H1 (cell line): ENCODE measurements at regions not wholly inside any gene's neighbourhood (a gene's known extent, or its start where the extent isn't known, plus 50 kb on each side); places are given as distances from the start of the nearest gene placed in this dataset.

Source experiments
- CTCF ChIA-PET: fragments of 300-600 bp; sonication (Branson Sonifier 250); formaldehyde crosslinking; loops from one replicate; lab custom pipeline; 2021; ENCODE audit not compliant: partially characterized antibody; lab: Charles Lee
- POLR2A ChIA-PET: fragments of 300-600 bp; sonication (Branson Sonifier 250); formaldehyde crosslinking; loops from one replicate; lab custom pipeline; 2021; ENCODE audit warnings: inconsistent platforms; ENCODE audit not compliant: partially characterized antibody; lab: Charles Lee
- DNase-seq, 2 experiments: peaks; one replicate each; pipeline versions ENCODE4 v3.0.0 to v3.0.0-alpha.2; 2010 to 2022; ENCODE audit warnings: low spot score in 2 of 2, low read depth in 1 of 2, mixed read lengths in 1 of 2
- FAIRE-seq: peaks from 2 replicates; lab custom pipeline; 2011; peaks lifted over from hg19 to GRCh38; lab: Jason Lieb, UNC
- H2AFZ ChIP-seq: 2 replicates; pipeline ENCODE4 v1.8.1; 2012; ENCODE audit warnings: low read length, inconsistent platforms
- H2AK5ac ChIP-seq: 2 replicates; pipeline ENCODE4 v1.6.1; 2013; ENCODE audit warnings: low read depth, low read length
- H2BK120ac ChIP-seq: replicated peaks from 2 replicates; pipeline ENCODE3; 2013; ENCODE audit warnings: low read depth, low read length, inconsistent platforms
- H2BK12ac ChIP-seq: 2 replicates; pipeline ENCODE4 v1.6.1; 2013; ENCODE audit warnings: low read depth, low read length
- H2BK15ac ChIP-seq: 2 replicates; pipeline ENCODE4 v1.6.1; 2013; ENCODE audit warnings: low read length
- H2BK20ac ChIP-seq: 2 replicates; pipeline ENCODE4 v1.6.1; 2013; ENCODE audit warnings: low read length
- H2BK5ac ChIP-seq: 2 replicates; pipeline ENCODE4 v1.6.1; 2013; ENCODE audit warnings: low read depth, low read length
- H3K14ac ChIP-seq: 2 replicates; pipeline ENCODE4 v1.6.1; 2013; ENCODE audit warnings: inconsistent platforms; ENCODE audit not compliant: insufficient read length
- H3K18ac ChIP-seq: 2 replicates; pipeline ENCODE4 v1.6.1; 2013; ENCODE audit warnings: low read length; ENCODE audit errors: extremely low read depth
- H3K23ac ChIP-seq: 2 replicates; pipeline ENCODE4 v1.6.1; 2013; ENCODE audit warnings: inconsistent platforms; ENCODE audit not compliant: insufficient read length
- H3K23me2 ChIP-seq: 2 replicates; pipeline ENCODE4 v1.6.1; 2013; ENCODE audit warnings: low read depth, low read length
- H3K27ac ChIP-seq: 2 replicates; pipeline ENCODE4 v1.6.1; 2011; ENCODE audit warnings: low read depth, low read length, inconsistent platforms
- H3K27me3 ChIP-seq, 4 experiments: replicated peaks in 1 of 4; 1 replicate in 1 of 4; 2 replicates in 3 of 4; pipeline versions ENCODE4 v1.6.1 to v1.8.1; 2011 to 2013; ENCODE audit warnings: low read length in 3 of 4, mild to moderate bottlenecking in 3 of 4, inconsistent platforms in 2 of 4, mixed read lengths in 2 of 4, moderate library complexity in 1 of 4; ENCODE audit not compliant: control insufficient read depth in 3 of 4, insufficient read depth in 3 of 4; ENCODE audit errors: extremely low read depth in 1 of 4
- H3K36me3 ChIP-seq, 4 experiments: 2 replicates each; pipeline versions ENCODE4 v1.6.1 to v1.8.1; 2011 to 2013; ENCODE audit warnings: mild to moderate bottlenecking in 4 of 4, low read length in 3 of 4, moderate library complexity in 2 of 4, control low read depth in 1 of 4, inconsistent platforms in 1 of 4; ENCODE audit not compliant: insufficient read depth in 4 of 4, control insufficient read depth in 2 of 4
- H3K4ac ChIP-seq: replicated peaks from 2 replicates; pipeline ENCODE3; 2013; ENCODE audit warnings: low read length, low read depth, mixed read lengths, inconsistent platforms; ENCODE audit not compliant: insufficient read length
- H3K4me1 ChIP-seq, 4 experiments: replicated peaks in 1 of 4; 1 replicate in 1 of 4; 2 replicates in 3 of 4; pipeline versions ENCODE4 v1.6.1 to v1.8.1; 2011 to 2013; ENCODE audit warnings: low read length in 3 of 4, inconsistent platforms in 2 of 4, mixed read lengths in 1 of 4; ENCODE audit not compliant: insufficient read depth in 4 of 4, control insufficient read depth in 3 of 4
- H3K4me2 ChIP-seq, 2 experiments: 2 replicates each; pipeline versions ENCODE4 v1.6.1 to v1.8.1; 2011 to 2013; ENCODE audit warnings: low read depth in 2 of 2, low read length in 2 of 2, control low read depth in 1 of 2, inconsistent platforms in 1 of 2, mild to moderate bottlenecking in 1 of 2; ENCODE audit not compliant: insufficient read depth in 1 of 2
- H3K4me3 ChIP-seq, 4 experiments: fragments of 200-600, 300-600 bp in 1 of 4; sonication (generic), shearing (Covaris generic), sonication (Bioruptor Twin) in 1 of 4; 2 replicates each; pipeline versions ENCODE4 v1.5.1 to v1.8.1; 2011 to 2016; ENCODE audit warnings: low read length in 4 of 4, low read depth in 3 of 4, control low read depth in 2 of 4, inconsistent platforms in 2 of 4, mild to moderate bottlenecking in 2 of 4, mixed read lengths in 1 of 4, moderate library complexity in 1 of 4; ENCODE audit not compliant: insufficient read depth in 2 of 4; ENCODE audit errors: extremely low read depth in 1 of 4
- H3K56ac ChIP-seq: replicated peaks from 2 replicates; pipeline ENCODE3; 2013; ENCODE audit warnings: low read depth, mild to moderate bottlenecking, mixed read lengths, low read length, inconsistent platforms; ENCODE audit not compliant: insufficient read length
- H3K79me1 ChIP-seq: 2 replicates; pipeline ENCODE4 v1.6.1; 2013; ENCODE audit warnings: low read depth, low read length, control low read depth
- H3K79me2 ChIP-seq, 2 experiments: 2 replicates each; pipeline versions ENCODE4 v1.6.1 to v1.8.1; 2012 to 2013; ENCODE audit warnings: low read length in 2 of 2, mild to moderate bottlenecking in 2 of 2, inconsistent platforms in 1 of 2; ENCODE audit not compliant: insufficient read depth in 2 of 2, control insufficient read depth in 1 of 2
- H3K9ac ChIP-seq, 4 experiments: replicated peaks in 1 of 4; 1 replicate in 1 of 4; 2 replicates in 3 of 4; pipeline versions ENCODE4 v1.6.1 to v1.8.1; 2011 to 2013; ENCODE audit warnings: low read depth in 3 of 4, low read length in 3 of 4, control low read depth in 2 of 4, mild to moderate bottlenecking in 2 of 4, moderate library complexity in 2 of 4, inconsistent platforms in 1 of 4; ENCODE audit errors: extremely low read depth in 1 of 4
- H3K9me3 ChIP-seq, 2 experiments: 2 replicates each; pipeline versions ENCODE4 v1.6.1 to v1.8.1; 2012 to 2013; ENCODE audit warnings: mild to moderate bottlenecking in 2 of 2, moderate library complexity in 2 of 2, control low read depth in 1 of 2, inconsistent platforms in 1 of 2, low read depth in 1 of 2, low read length in 1 of 2, mixed read lengths in 1 of 2; ENCODE audit not compliant: insufficient read depth in 2 of 2
- H4K20me1 ChIP-seq, 2 experiments: replicated peaks in 1 of 2; 2 replicates each; pipeline versions ENCODE3 to v1.8.1; 2011 to 2013; ENCODE audit warnings: inconsistent platforms in 2 of 2, low read length in 2 of 2, mild to moderate bottlenecking in 1 of 2; ENCODE audit not compliant: insufficient read depth in 2 of 2, control insufficient read depth in 1 of 2
- H4K5ac ChIP-seq: 2 replicates; pipeline ENCODE4 v1.6.1; 2013; ENCODE audit warnings: low read length, low read depth, mixed read lengths, inconsistent platforms; ENCODE audit not compliant: insufficient read length
- H4K8ac ChIP-seq: 2 replicates; pipeline ENCODE4 v1.8.0; 2013; ENCODE audit warnings: mild to moderate bottlenecking, moderate library complexity, low read length, inconsistent platforms; ENCODE audit not compliant: insufficient read depth; ENCODE audit errors: extremely low read depth
- H4K91ac ChIP-seq: replicated peaks from 2 replicates; pipeline ENCODE3; 2013; ENCODE audit warnings: low read length, mixed read lengths, inconsistent platforms; ENCODE audit not compliant: insufficient read length
- CTBP2 ChIP-seq: IDR thresholded peaks from 2 replicates; pipeline ENCODE4 v1.7.0; 2011; ENCODE audit warnings: borderline replicate concordance, mild to moderate bottlenecking, moderate library complexity, mixed read lengths, low read length; ENCODE audit not compliant: insufficient read depth, insufficient read length
- GTF2F1 ChIP-seq: IDR thresholded peaks from 2 replicates; pipeline ENCODE4 v1.6.1; 2012; ENCODE audit warnings: low read depth, low read length, improper control_type of control experiment, borderline replicate concordance
- KDM1A ChIP-seq: fragments of 200-600, 300-600 bp; sonication (generic); IDR thresholded peaks from 2 replicates; pipeline ENCODE4 v1.7.1; 2016; ENCODE audit warnings: mild to moderate bottlenecking, low read length, borderline replicate concordance
- KDM5A ChIP-seq: fragments of 200-600 bp; IDR thresholded peaks from 2 replicates; pipeline ENCODE4 v1.7.1; 2012; ENCODE audit warnings: mild to moderate bottlenecking, low read length, inconsistent platforms, mixed read lengths
- POU5F1 ChIP-seq: IDR thresholded peaks from 2 replicates; pipeline ENCODE4 v1.6.1; 2011; ENCODE audit warnings: low read depth, mild to moderate bottlenecking, low read length, moderate library complexity
- RBBP5 ChIP-seq: IDR thresholded peaks from 2 replicates; pipeline ENCODE4 v1.7.1; 2012; ENCODE audit warnings: low read depth, mild to moderate bottlenecking, inconsistent platforms, low read length, moderate library complexity, borderline replicate concordance
- RNF2 ChIP-seq: fragments of 200-900, 300-1000 bp; sonication (generic); IDR thresholded peaks from 2 replicates; pipeline ENCODE4 v1.7.1; 2016; ENCODE audit warnings: borderline replicate concordance, low read depth, mild to moderate bottlenecking, antibody characterized with exemption, low read length; ENCODE audit not compliant: poor library complexity, severe bottlenecking; ENCODE audit errors: missing control alignments
- SIRT6 ChIP-seq: IDR thresholded peaks from one replicate; pipeline ENCODE4 v1.7.1; 2012; ENCODE audit warnings: low read length, inconsistent platforms
- SP2 ChIP-seq: IDR thresholded peaks from 2 replicates; pipeline ENCODE4 v1.6.1; 2012; ENCODE audit warnings: mild to moderate bottlenecking, low read length, inconsistent platforms
- TAF1 ChIP-seq: IDR thresholded peaks from 2 replicates; pipeline ENCODE4 v1.6.1; 2011; ENCODE audit warnings: mild to moderate bottlenecking, low read depth, low read length
- TAF7 ChIP-seq: optimal IDR thresholded peaks from 2 replicates; pipeline ENCODE3; 2011; ENCODE audit warnings: low read depth, mild to moderate bottlenecking, inconsistent platforms, low read length, moderate library complexity, borderline replicate concordance
- TCF12 ChIP-seq: IDR thresholded peaks from 2 replicates; pipeline ENCODE4 v1.6.1; 2011; ENCODE audit warnings: low read depth, mild to moderate bottlenecking, low read length
- TEAD4 ChIP-seq: IDR thresholded peaks from 2 replicates; pipeline ENCODE4 v1.6.1; 2012; ENCODE audit warnings: low read depth, low read length, inconsistent platforms, mixed read lengths
- WGBS, 2 experiments: shearing (Covaris generic) in 1 of 2; methylation state at CpG; one replicate each; pipeline versions ENCODE4 v1.1.6 to v1.1.7; 2013 to 2015; ENCODE audit warnings: low lambda C conversion rate in 2 of 2, mixed read lengths in 2 of 2, inconsistent platforms in 1 of 2, low coverage in 1 of 2, missing lambda C conversion rate in 1 of 2; ENCODE audit not compliant: insufficient replicate concordance in 2 of 2, insufficient coverage in 1 of 2, insufficient read length in 1 of 2; ENCODE audit errors: extremely low coverage in 1 of 2, missing lambda C conversion rate in 1 of 2; 5-methylcytosine and 5-hydroxymethylcytosine counted together

GRCh38 chr22:10778296-10778814 is 4749.6 kb upstream of the OR11H1 start:
- FAIRE-seq: no peak
- Histone ChIP-seq H3K9me3 (peaks cover 60 to 80% of the 10 kb centered on the region in 2 experiments), H2BK20ac (no peak overlapping the region), H3K4ac (no peak overlapping the region), H2BK15ac (no peak overlapping the region), H3K9ac (no peak overlapping the region), H3K79me2 (no peaks in the 10 kb centered on the region), H3K18ac (no peak overlapping the region), H3K56ac (no peak overlapping the region), H2BK12ac (no peak overlapping the region), H4K5ac (no peak overlapping the region), H4K8ac (no peak overlapping the region), H2BK5ac (no peak overlapping the region), H2BK120ac (no peak overlapping the region), H2AK5ac (no peak overlapping the region), H2AFZ (no peak overlapping the region), H3K36me3 (no peaks in the 10 kb centered on the region), H3K4me1 (no peaks in the 10 kb centered on the region), H3K14ac (no peak overlapping the region), H4K20me1 (no peaks in the 10 kb centered on the region), H3K4me2 (no peak overlapping the region), H3K23me2 (no peaks in the 10 kb centered on the region), H3K23ac (no peak overlapping the region), H4K91ac (no peak overlapping the region), H3K27ac (no peak overlapping the region), H3K27me3 (no peaks in the 10 kb centered on the region), H3K79me1 (no peaks in the 10 kb centered on the region), H3K4me3 (no peak overlapping the region)
- 55% methylated on average over 6 of the region's 8 CpGs; no CpG with 5 or more reads in 1 of the 2 experiments for WGBS, 2 experiments
- CTCF ChIA-PET: no interaction called here
- no peak for DNase-seq
- POLR2A ChIA-PET: no interaction called here
- no peak for TF ChIP-seq RNF2
- no peak for TF ChIP-seq SP2
- TF ChIP-seq RBBP5: no peak
- TF ChIP-seq POU5F1: no peak
- no peak for TF ChIP-seq TCF12
- no peak for TF ChIP-seq TAF7
- TF ChIP-seq KDM5A: no peak
- no peak for TF ChIP-seq CTBP2
- TF ChIP-seq TEAD4: no peak
- TF ChIP-seq SIRT6: no peak
- TF ChIP-seq KDM1A: no peak
- TF ChIP-seq TAF1: no peak
- no peak for TF ChIP-seq GTF2F1
